ENCODE measurements at regions not wholly inside any gene's neighbourhood (a gene's known extent, or its start where the extent isn't known, plus 50 kb on each side); places are given as distances from the start of the nearest gene placed in this dataset.

GRCh38 chr5:92328584-92329259 lies 945.6 kb upstream of the ARRDC3 start:
- no peaks in the 10 kb centered on the region for H3K27me3 ChIP-seq (ENCODE audit: insufficient read depth)
- H3K36me3 Mint-ChIP-seq (ENCODE audit: low read depth), result no peaks in the 10 kb centered on the region

More at GRCh38 chr5:92328584-92329259, 945.6 kb upstream of the ARRDC3 start:
- Mint-ChIP-seq H3K27ac (no peak overlapping the region), H3K27me3 (ENCODE audit: insufficient read depth, low read depth, poor library complexity) (no peaks in the 10 kb centered on the region), H3K4me1 (no peaks in the 10 kb centered on the region), H3K9me3 (no peaks in the 10 kb centered on the region), H3K4me3 (no peak overlapping the region)
- Histone ChIP-seq H2AFZ (no peak overlapping the region), H3F3A (replicated peaks; ENCODE audit: low read depth) (no peaks in the 10 kb centered on the region), H3K4me3 (no peak overlapping the region), H4K20me1 (replicated peaks; ENCODE audit: insufficient read depth) (no peaks in the 10 kb centered on the region), H3K27ac (ENCODE audit: low read depth) (no peak overlapping the region), H3K9me2 (ENCODE audit: insufficient read depth) (no peaks in the 10 kb centered on the region; the same call in 1 of the 2 replicates), H3K36me3 (ENCODE audit: insufficient read depth) (no peaks in the 10 kb centered on the region), H3K4me1 (ENCODE audit: insufficient read depth) (no peaks in the 10 kb centered on the region), H3K79me2 (replicated peaks; ENCODE audit: insufficient read depth) (no peaks in the 10 kb centered on the region), H3K4me2 (no peak overlapping the region)
- ATAC-seq, result no peak
- DNase-seq (ENCODE audit: low spot score), result no peak
- TF ChIP-seq POLR2AphosphoS5 (IDR thresholded peaks at IDR 0.05; ENCODE audit: low read depth), result no peak
- TF ChIP-seq ZNF331 (CRISPR knock-in tag; IDR thresholded peaks at IDR 0.05; ENCODE audit: low read depth), result no peak
- no peak for TF ChIP-seq EZH2phosphoT487 (IDR thresholded peaks at IDR 0.05; ENCODE audit: unreplicated experiment)
- no peak for TF ChIP-seq EZH2 (IDR thresholded peaks at IDR 0.05; ENCODE audit: low read depth, unreplicated experiment)
- no peak for TF ChIP-seq ZNF462 (CRISPR knock-in tag; IDR thresholded peaks at IDR 0.05)
- TF ChIP-seq NANOG (IDR thresholded peaks at IDR 0.05; ENCODE audit: borderline replicate concordance), result no peak

Measured in GM23338 (cell line).